ENCODE measurements at regions not wholly inside any gene's neighbourhood (a gene's known extent, or its start where the extent isn't known, plus 50 kb on each side); places are given as distances from the start of the nearest gene placed in this dataset.

DNA sequence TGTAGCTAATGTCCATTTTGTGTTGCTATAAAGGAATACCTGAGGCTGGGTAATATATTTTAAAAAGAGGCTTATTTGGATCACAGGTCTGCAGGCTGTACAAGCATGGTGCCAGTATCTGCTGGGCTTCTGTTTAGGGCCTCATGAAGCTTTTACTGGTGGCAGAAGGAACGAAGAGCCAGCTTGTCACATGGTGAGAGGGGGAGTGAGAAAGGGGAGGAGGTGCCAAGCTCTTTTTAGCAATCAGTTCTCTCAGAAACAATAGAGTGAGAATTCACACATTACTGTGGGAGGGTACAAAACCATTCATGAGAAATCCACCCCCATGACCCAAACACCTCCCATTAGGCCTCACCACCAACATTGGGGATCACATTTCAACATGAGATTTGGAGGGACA is 340.9 kb downstream of the RASEF start:
- no peak overlapping the region for H2AFZ ChIP-seq (ENCODE audit: insufficient read depth, low read depth, low read length, poor library complexity, severe bottlenecking)
- no peaks in the 10 kb centered on the region for H3K4me1 Mint-ChIP-seq
- no peak overlapping the region for H3K4me2 ChIP-seq (replicated peaks; ENCODE audit: low read depth, low read length, poor library complexity, severe bottlenecking)
- no peak overlapping the region for H3K27ac ChIP-seq (ENCODE audit: low read length in 2 of 2)
- no peaks in the 10 kb centered on the region for H3K9me3 ChIP-seq (ENCODE audit: control extremely low read depth in 1 of 3, control insufficient read depth in 2 of 3, insufficient read depth in 1 of 3, low read length in 2 of 3)
- no peaks in the 10 kb centered on the region for H3K27me3 ChIP-seq (replicated peaks in 1 of 4; ENCODE audit: control extremely low read depth in 1 of 4, control insufficient read depth in 3 of 4, insufficient read depth in 4 of 4, low read length in 3 of 4)
- ATAC-seq (ENCODE audit: low read depth) (no peak), DNase-seq (no peak)
- WGBS (ENCODE audit: insufficient coverage) = 80% methylated on average over 1 of the region's 1 CpG
- H3K79me2 ChIP-seq (ENCODE audit: control insufficient read depth, insufficient read depth, low read length) = no peaks in the 10 kb centered on the region
- no peaks in the 10 kb centered on the region for H3K27me3 Mint-ChIP-seq
- no peaks in the 10 kb centered on the region for H4K20me1 ChIP-seq (ENCODE audit: control insufficient read depth, insufficient read depth, low read length, poor library complexity, severe bottlenecking)
- no peaks in the 10 kb centered on the region for H3K9me3 Mint-ChIP-seq (ENCODE audit: insufficient read depth)
- no peak overlapping the region for H3K9ac ChIP-seq (ENCODE audit: low read length)
- TF ChIP-seq, protein P1, sequence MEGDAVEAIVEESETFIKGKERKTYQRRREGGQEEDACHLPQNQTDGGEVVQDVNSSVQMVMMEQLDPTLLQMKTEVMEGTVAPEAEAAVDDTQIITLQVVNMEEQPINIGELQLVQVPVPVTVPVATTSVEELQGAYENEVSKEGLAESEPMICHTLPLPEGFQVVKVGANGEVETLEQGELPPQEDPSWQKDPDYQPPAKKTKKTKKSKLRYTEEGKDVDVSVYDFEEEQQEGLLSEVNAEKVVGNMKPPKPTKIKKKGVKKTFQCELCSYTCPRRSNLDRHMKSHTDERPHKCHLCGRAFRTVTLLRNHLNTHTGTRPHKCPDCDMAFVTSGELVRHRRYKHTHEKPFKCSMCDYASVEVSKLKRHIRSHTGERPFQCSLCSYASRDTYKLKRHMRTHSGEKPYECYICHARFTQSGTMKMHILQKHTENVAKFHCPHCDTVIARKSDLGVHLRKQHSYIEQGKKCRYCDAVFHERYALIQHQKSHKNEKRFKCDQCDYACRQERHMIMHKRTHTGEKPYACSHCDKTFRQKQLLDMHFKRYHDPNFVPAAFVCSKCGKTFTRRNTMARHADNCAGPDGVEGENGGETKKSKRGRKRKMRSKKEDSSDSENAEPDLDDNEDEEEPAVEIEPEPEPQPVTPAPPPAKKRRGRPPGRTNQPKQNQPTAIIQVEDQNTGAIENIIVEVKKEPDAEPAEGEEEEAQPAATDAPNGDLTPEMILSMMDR (IDR thresholded peaks at IDR 0.05) = no peak
- TF ChIP-seq EZH2 (IDR thresholded peaks at IDR 0.05; ENCODE audit: borderline replicate concordance, insufficient read depth, low read depth, low read length, poor library complexity, severe bottlenecking) = no peak
- H3K4me3 Mint-ChIP-seq = no peak overlapping the region
- H3K4me3 ChIP-seq (ENCODE audit: control extremely low read depth in 1 of 5, extremely low read depth in 1 of 5, insufficient read depth in 1 of 5, low read depth in 2 of 5, low read length in 4 of 5) = no peak overlapping the region
- intact Hi-C loops (cut with micrococcal nuclease) = no loop called here
- H3K27ac Mint-ChIP-seq = no peak overlapping the region
- no peaks in the 10 kb centered on the region for H3K4me1 ChIP-seq (ENCODE audit: control insufficient read depth in 2 of 2, insufficient read depth in 2 of 2, low read length in 2 of 2)
- ChIA-PET POLR2A (no interaction called here), CTCF (no interaction called here)
- no peaks in the 10 kb centered on the region for H3K36me3 ChIP-seq (replicated peaks in 1 of 2; ENCODE audit: control extremely low read depth in 1 of 2, control insufficient read depth in 1 of 2, extremely low read depth in 1 of 2, insufficient read depth in 2 of 2, low read length in 1 of 2)

DNA sequence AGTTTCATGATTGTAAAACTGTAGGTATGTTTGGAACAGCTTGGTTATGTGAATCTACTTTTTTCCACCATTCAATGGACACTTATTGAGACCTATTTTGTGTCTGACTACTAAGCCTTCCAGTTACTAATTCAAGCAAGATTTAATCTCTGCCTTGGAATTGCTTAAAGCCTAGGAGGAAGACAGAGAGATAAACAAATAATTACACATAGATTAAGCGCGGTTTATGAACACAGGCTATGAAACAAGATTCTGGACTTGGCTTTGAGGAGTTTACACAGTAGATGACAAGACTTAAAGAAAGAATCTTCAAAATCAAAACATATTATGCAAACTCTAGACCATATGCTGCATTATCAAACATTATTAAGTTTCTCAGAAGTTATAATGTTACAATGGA is 340.4 kb downstream of the RASEF start:
- H3K27ac ChIP-seq (ENCODE audit: low read length in 2 of 2) = no peak overlapping the region
- H3K4me2 ChIP-seq (replicated peaks; ENCODE audit: low read depth, low read length, poor library complexity, severe bottlenecking) = no peak overlapping the region
- H3K4me1 Mint-ChIP-seq = no peaks in the 10 kb centered on the region
- H3K9me3 Mint-ChIP-seq (ENCODE audit: insufficient read depth) = no peaks in the 10 kb centered on the region
- H3K9me3 ChIP-seq (ENCODE audit: control extremely low read depth in 1 of 3, control insufficient read depth in 2 of 3, insufficient read depth in 1 of 3, low read length in 2 of 3) = no peaks in the 10 kb centered on the region
- H3K9ac ChIP-seq (ENCODE audit: low read length) = no peak overlapping the region
- H3K27me3 Mint-ChIP-seq = no peaks in the 10 kb centered on the region
- no peak for ATAC-seq (ENCODE audit: low read depth)
- intact Hi-C loops (cut with micrococcal nuclease) = no loop called here
- H3K27me3 ChIP-seq (replicated peaks in 1 of 4; ENCODE audit: control extremely low read depth in 1 of 4, control insufficient read depth in 3 of 4, insufficient read depth in 4 of 4, low read length in 3 of 4) = no peaks in the 10 kb centered on the region
- H3K4me3 ChIP-seq (ENCODE audit: control extremely low read depth in 1 of 5, extremely low read depth in 1 of 5, insufficient read depth in 1 of 5, low read depth in 2 of 5, low read length in 4 of 5) = no peak overlapping the region
- TF ChIP-seq, protein P1 (IDR thresholded peaks at IDR 0.05) = no peak
- no peak for TF ChIP-seq EZH2 (IDR thresholded peaks at IDR 0.05; ENCODE audit: borderline replicate concordance, insufficient read depth, low read depth, low read length, poor library complexity, severe bottlenecking)
- H3K27ac Mint-ChIP-seq = no peak overlapping the region
- no peak overlapping the region for H3K4me3 Mint-ChIP-seq
- H3K4me1 ChIP-seq (ENCODE audit: control insufficient read depth in 2 of 2, insufficient read depth in 2 of 2, low read length in 2 of 2) = no peaks in the 10 kb centered on the region
- ChIA-PET POLR2A (no interaction called here), CTCF (no interaction called here)
- DNase-seq = no peak
- no peaks in the 10 kb centered on the region for H3K36me3 ChIP-seq (replicated peaks in 1 of 2; ENCODE audit: control extremely low read depth in 1 of 2, control insufficient read depth in 1 of 2, extremely low read depth in 1 of 2, insufficient read depth in 2 of 2, low read length in 1 of 2)
- H2AFZ ChIP-seq (ENCODE audit: insufficient read depth, low read depth, low read length, poor library complexity, severe bottlenecking) = no peak overlapping the region
- H3K79me2 ChIP-seq (ENCODE audit: control insufficient read depth, insufficient read depth, low read length) = no peaks in the 10 kb centered on the region
- H4K20me1 ChIP-seq (ENCODE audit: control insufficient read depth, insufficient read depth, low read length, poor library complexity, severe bottlenecking) = no peaks in the 10 kb centered on the region
- no CpG with 5 or more reads among the region's 2 CpGs for WGBS (ENCODE audit: insufficient coverage)
